HepG2 (cell line): ENCODE measurements at regions not wholly inside any gene's neighbourhood (a gene's known extent, or its start where the extent isn't known, plus 50 kb on each side); places are given as distances from the start of the nearest gene placed in this dataset.

Source experiments
- ATAC-seq: fragments of 200-7000 bp; cut with Tn5 transposase; 3 replicates; pipeline ENCODE4 v1.9.1; 2020; ENCODE audit warnings: mild to moderate bottlenecking, moderate library complexity
- BruUV-seq: library from RNA; stranded (reverse); fragments of 400-500 nt; replicated peaks from 2 replicates; lab custom pipeline; 2021; lab: Mats Ljungman, UMichigan
- CTCF ChIA-PET: fragments of 300-600 bp; formaldehyde crosslinking; extraction: SDS; loops from one replicate; lab custom pipeline; 2021; ENCODE audit warnings: low total read pairs, inconsistent platforms, low intra/inter-chr PET ratio; lab: Yijun Ruan, JAX
- POLR2A ChIA-PET: fragments of 350-600 bp; sonication (Branson Sonifier 250); formaldehyde crosslinking; loops from one replicate; lab custom pipeline; 2020; ENCODE audit warnings: antibody characterized with exemption, inconsistent platforms; lab: Yijun Ruan, JAX
- DNase-seq: peaks from one replicate; pipeline ENCODE4 v3.0.0-alpha.2; 2015; ENCODE audit warnings: low spot score
- FAIRE-seq: peaks from 3 replicates; lab custom pipeline; 2011; peaks lifted over from hg19 to GRCh38; lab: Jason Lieb, UNC
- H2AFZ ChIP-seq: one replicate; pipeline ENCODE4 v1.6.1; 2011; ENCODE audit warnings: low read length, inconsistent platforms
- H3K27ac ChIP-seq: fragments of 300-600 bp; 3 replicates; pipeline ENCODE4 v1.8.0; 2011; ENCODE audit warnings: mixed run types, mild to moderate bottlenecking, mixed read lengths, low read length, inconsistent platforms; ENCODE audit not compliant: insufficient read depth; ENCODE audit errors: extremely low read length
- H3K27me3 ChIP-seq, 2 experiments: fragments of 200-600 bp in 1 of 2; 2 replicates in 1 of 2; 3 replicates in 1 of 2; pipeline versions ENCODE4 v1.6.0 to v1.8.0; 2011; ENCODE audit warnings: low read length in 2 of 2, mild to moderate bottlenecking in 2 of 2, moderate library complexity in 2 of 2, inconsistent platforms in 1 of 2; ENCODE audit not compliant: insufficient read depth in 2 of 2, control insufficient read depth in 1 of 2
- H3K36me3 ChIP-seq, 2 experiments: fragments of 200-600 bp in 1 of 2; replicated peaks in 1 of 2; 2 replicates in 1 of 2; 3 replicates in 1 of 2; pipeline versions ENCODE4 v1.5.1 to v1.8.0; 2011; ENCODE audit warnings: low read length in 2 of 2, inconsistent platforms in 1 of 2; ENCODE audit not compliant: insufficient read depth in 2 of 2, control insufficient read depth in 1 of 2
- H3K4me1 ChIP-seq: 2 replicates; pipeline ENCODE4 v1.5.1; 2012; ENCODE audit warnings: low read length, inconsistent platforms; ENCODE audit not compliant: insufficient read depth
- H3K4me2 ChIP-seq: 2 replicates; pipeline ENCODE4 v1.6.0; 2011; ENCODE audit warnings: low read depth, low read length, inconsistent platforms
- H3K4me3 ChIP-seq, 3 experiments: fragments of 200-600 bp in 1 of 3; sonication (generic), shearing (Covaris generic) in 1 of 3; replicated peaks in 1 of 3; 2 replicates each; pipeline ENCODE4 v1.5.1; 2011 to 2016; ENCODE audit warnings: low read length in 3 of 3, inconsistent platforms in 2 of 3, low read depth in 2 of 3, mild to moderate bottlenecking in 2 of 3, control low read depth in 1 of 3, mixed read lengths in 1 of 3; ENCODE audit not compliant: insufficient read depth in 1 of 3
- H3K79me2 ChIP-seq: one replicate; pipeline ENCODE4 v1.6.1; 2011; ENCODE audit warnings: low read length, inconsistent platforms; ENCODE audit not compliant: insufficient read depth
- H3K9ac ChIP-seq: 2 replicates; pipeline ENCODE4 v1.6.0; 2011; ENCODE audit warnings: mild to moderate bottlenecking, low read depth, low read length, inconsistent platforms; ENCODE audit not compliant: insufficient read depth
- H3K9me3 ChIP-seq: 2 replicates; pipeline ENCODE4 v1.5.1; 2012; ENCODE audit warnings: mild to moderate bottlenecking, low read length
- H4K20me1 ChIP-seq: 2 replicates; pipeline ENCODE4 v1.6.0; 2011; ENCODE audit warnings: inconsistent platforms, mild to moderate bottlenecking, low read length, moderate library complexity; ENCODE audit not compliant: insufficient read depth
- BCL6 ChIP-seq: IDR thresholded peaks from 2 replicates; pipeline ENCODE4 v1.6.1; 2016; ENCODE audit warnings: missing genetic modification reagents, missing compliant biosample characterization
- MTA3 ChIP-seq: sonication (generic); formaldehyde crosslinking; IDR thresholded peaks from 2 replicates; pipeline ENCODE4 v1.4.0; 2020; ENCODE audit warnings: missing genetic modification reagents
- RARA ChIP-seq: IDR thresholded peaks from 2 replicates; pipeline ENCODE4 v1.6.1; 2016; ENCODE audit warnings: missing genetic modification reagents, missing compliant biosample characterization
- RFX5 ChIP-seq: IDR thresholded peaks from 2 replicates; pipeline ENCODE4 v1.6.1; 2011; ENCODE audit warnings: low read depth, low read length, improper control_type of control experiment
- ZNF780A ChIP-seq: sonication (generic); formaldehyde crosslinking; IDR thresholded peaks from 2 replicates; pipeline ENCODE4 v1.8.0; 2022; ENCODE audit warnings: mild to moderate bottlenecking, missing genetic modification reagents, moderate library complexity
- whole genome bisulfite sequencing: methylation state at CpG from one replicate; pipeline ENCODE4 v1.1.6; 2017; ENCODE audit warnings: low lambda C conversion rate; 5-methylcytosine and 5-hydroxymethylcytosine counted together
- in situ Hi-C: cut with HindIII; loops from 2 replicates; pipeline ENCODE4 v1.10.0; 2017; ENCODE audit warnings: low pct_unique_long_range_greater_than_20kb; ENCODE audit not compliant: extremely low pct_ligation_motif_present
- intact Hi-C: fragments of 100-400 bp; cut with micrococcal nuclease; formaldehyde crosslinking; loops from one replicate; pipeline ENCODE4 v1.10.0; 2022; ENCODE audit not compliant: unreplicated experiment
- TF ChIP-seq, protein P1 (sequence below): sonication (generic); formaldehyde crosslinking; IDR thresholded peaks from 2 replicates; pipeline ENCODE4 v1.4.0; 2020; ENCODE audit warnings: missing genetic modification reagents
- TF ChIP-seq, protein P2 (sequence below): sonication (generic); formaldehyde crosslinking; IDR thresholded peaks from 2 replicates; pipeline ENCODE4 v1.5.0; 2020; ENCODE audit warnings: mild to moderate bottlenecking, missing genetic modification reagents
- TF ChIP-seq, protein P3 (sequence below): sonication (generic); formaldehyde crosslinking; IDR thresholded peaks from 2 replicates; pipeline ENCODE4 v1.4.0; 2020; ENCODE audit warnings: missing genetic modification reagents
- TF ChIP-seq, protein P4 (sequence below): sonication (generic); formaldehyde crosslinking; IDR thresholded peaks from 2 replicates; pipeline ENCODE4 v1.4.0; 2020; ENCODE audit warnings: missing genetic modification reagents
- TF ChIP-seq, protein P5 (sequence below): sonication (generic); formaldehyde crosslinking; IDR thresholded peaks from 2 replicates; pipeline ENCODE4 v1.4.0; 2020; ENCODE audit warnings: missing genetic modification reagents, borderline replicate concordance

DNA sequence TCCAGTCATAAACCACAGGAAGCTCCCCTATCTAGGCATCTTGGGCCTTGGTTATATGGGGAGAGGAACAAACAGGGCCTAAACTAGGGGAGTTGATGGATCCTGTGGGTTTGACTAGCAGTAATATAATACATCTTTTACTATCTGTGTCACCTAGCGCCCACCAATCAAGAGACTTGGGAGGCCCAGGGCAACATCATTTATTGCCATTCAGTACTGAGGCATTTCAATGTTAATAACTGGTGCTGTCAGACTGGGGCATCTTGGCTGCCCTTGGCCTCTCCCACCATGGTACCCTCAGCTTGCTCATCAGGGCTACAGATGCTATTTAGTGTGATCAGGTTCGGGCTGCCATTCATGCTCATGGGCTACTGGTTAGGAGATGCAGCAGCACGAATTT lies 320.7 kb downstream of the MYCN start:
- Histone ChIP-seq H3K79me2 (no peaks in the 10 kb centered on the region), H3K9ac (no peak overlapping the region), H3K4me1 (no peaks in the 10 kb centered on the region), H3K4me3 (no peak overlapping the region), H3K36me3 (no peaks in the 10 kb centered on the region), H3K9me3 (no peaks in the 10 kb centered on the region), H4K20me1 (no peaks in the 10 kb centered on the region), H3K27me3 (no peaks in the 10 kb centered on the region), H3K27ac (no peak overlapping the region), H3K4me2 (no peak overlapping the region), H2AFZ (no peak overlapping the region)
- in situ Hi-C loops (no loop called here), intact Hi-C loops (no loop called here)
- no peak for ATAC-seq
- ChIA-PET CTCF (no interaction called here), POLR2A (no interaction called here)
- WGBS: 38% methylated on average over 3 of the region's 3 CpGs
- FAIRE-seq: no peak
- no TSS peak for BruUV-seq
- DNase-seq: no peak
- TF ChIP-seq MTA3 (CRISPR knock-in tag) (no peak), ZNF780A (CRISPR knock-in tag) (no peak), RFX5 (no peak), BCL6 (CRISPR knock-in tag) (no peak), RARA (no peak)
- TF ChIP-seq, protein P1, sequence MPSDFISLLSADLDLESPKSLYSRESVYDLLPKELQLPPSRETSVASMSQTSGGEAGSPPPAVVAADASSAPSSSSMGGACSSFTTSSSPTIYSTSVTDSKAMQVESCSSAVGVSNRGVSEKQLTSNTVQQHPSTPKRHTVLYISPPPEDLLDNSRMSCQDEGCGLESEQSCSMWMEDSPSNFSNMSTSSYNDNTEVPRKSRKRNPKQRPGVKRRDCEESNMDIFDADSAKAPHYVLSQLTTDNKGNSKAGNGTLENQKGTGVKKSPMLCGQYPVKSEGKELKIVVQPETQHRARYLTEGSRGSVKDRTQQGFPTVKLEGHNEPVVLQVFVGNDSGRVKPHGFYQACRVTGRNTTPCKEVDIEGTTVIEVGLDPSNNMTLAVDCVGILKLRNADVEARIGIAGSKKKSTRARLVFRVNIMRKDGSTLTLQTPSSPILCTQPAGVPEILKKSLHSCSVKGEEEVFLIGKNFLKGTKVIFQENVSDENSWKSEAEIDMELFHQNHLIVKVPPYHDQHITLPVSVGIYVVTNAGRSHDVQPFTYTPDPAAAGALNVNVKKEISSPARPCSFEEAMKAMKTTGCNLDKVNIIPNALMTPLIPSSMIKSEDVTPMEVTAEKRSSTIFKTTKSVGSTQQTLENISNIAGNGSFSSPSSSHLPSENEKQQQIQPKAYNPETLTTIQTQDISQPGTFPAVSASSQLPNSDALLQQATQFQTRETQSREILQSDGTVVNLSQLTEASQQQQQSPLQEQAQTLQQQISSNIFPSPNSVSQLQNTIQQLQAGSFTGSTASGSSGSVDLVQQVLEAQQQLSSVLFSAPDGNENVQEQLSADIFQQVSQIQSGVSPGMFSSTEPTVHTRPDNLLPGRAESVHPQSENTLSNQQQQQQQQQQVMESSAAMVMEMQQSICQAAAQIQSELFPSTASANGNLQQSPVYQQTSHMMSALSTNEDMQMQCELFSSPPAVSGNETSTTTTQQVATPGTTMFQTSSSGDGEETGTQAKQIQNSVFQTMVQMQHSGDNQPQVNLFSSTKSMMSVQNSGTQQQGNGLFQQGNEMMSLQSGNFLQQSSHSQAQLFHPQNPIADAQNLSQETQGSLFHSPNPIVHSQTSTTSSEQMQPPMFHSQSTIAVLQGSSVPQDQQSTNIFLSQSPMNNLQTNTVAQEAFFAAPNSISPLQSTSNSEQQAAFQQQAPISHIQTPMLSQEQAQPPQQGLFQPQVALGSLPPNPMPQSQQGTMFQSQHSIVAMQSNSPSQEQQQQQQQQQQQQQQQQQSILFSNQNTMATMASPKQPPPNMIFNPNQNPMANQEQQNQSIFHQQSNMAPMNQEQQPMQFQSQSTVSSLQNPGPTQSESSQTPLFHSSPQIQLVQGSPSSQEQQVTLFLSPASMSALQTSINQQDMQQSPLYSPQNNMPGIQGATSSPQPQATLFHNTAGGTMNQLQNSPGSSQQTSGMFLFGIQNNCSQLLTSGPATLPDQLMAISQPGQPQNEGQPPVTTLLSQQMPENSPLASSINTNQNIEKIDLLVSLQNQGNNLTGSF: no peak
- TF ChIP-seq, protein P2, sequence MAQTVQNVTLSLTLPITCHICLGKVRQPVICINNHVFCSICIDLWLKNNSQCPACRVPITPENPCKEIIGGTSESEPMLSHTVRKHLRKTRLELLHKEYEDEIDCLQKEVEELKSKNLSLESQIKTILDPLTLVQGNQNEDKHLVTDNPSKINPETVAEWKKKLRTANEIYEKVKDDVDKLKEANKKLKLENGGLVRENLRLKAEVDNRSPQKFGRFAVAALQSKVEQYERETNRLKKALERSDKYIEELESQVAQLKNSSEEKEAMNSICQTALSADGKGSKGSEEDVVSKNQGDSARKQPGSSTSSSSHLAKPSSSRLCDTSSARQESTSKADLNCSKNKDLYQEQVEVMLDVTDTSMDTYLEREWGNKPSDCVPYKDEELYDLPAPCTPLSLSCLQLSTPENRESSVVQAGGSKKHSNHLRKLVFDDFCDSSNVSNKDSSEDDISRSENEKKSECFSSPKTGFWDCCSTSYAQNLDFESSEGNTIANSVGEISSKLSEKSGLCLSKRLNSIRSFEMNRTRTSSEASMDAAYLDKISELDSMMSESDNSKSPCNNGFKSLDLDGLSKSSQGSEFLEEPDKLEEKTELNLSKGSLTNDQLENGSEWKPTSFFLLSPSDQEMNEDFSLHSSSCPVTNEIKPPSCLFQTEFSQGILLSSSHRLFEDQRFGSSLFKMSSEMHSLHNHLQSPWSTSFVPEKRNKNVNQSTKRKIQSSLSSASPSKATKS (CRISPR knock-in tag): no peak
- TF ChIP-seq, protein P3, sequence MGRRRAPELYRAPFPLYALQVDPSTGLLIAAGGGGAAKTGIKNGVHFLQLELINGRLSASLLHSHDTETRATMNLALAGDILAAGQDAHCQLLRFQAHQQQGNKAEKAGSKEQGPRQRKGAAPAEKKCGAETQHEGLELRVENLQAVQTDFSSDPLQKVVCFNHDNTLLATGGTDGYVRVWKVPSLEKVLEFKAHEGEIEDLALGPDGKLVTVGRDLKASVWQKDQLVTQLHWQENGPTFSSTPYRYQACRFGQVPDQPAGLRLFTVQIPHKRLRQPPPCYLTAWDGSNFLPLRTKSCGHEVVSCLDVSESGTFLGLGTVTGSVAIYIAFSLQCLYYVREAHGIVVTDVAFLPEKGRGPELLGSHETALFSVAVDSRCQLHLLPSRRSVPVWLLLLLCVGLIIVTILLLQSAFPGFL: no peak
- TF ChIP-seq, protein P4, sequence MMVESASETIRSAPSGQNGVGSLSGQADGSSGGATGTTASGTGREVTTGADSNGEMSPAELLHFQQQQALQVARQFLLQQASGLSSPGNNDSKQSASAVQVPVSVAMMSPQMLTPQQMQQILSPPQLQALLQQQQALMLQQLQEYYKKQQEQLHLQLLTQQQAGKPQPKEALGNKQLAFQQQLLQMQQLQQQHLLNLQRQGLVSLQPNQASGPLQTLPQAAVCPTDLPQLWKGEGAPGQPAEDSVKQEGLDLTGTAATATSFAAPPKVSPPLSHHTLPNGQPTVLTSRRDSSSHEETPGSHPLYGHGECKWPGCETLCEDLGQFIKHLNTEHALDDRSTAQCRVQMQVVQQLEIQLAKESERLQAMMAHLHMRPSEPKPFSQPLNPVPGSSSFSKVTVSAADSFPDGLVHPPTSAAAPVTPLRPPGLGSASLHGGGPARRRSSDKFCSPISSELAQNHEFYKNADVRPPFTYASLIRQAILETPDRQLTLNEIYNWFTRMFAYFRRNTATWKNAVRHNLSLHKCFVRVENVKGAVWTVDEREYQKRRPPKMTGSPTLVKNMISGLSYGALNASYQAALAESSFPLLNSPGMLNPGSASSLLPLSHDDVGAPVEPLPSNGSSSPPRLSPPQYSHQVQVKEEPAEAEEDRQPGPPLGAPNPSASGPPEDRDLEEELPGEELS (CRISPR knock-in tag): no peak
- TF ChIP-seq, protein P5, sequence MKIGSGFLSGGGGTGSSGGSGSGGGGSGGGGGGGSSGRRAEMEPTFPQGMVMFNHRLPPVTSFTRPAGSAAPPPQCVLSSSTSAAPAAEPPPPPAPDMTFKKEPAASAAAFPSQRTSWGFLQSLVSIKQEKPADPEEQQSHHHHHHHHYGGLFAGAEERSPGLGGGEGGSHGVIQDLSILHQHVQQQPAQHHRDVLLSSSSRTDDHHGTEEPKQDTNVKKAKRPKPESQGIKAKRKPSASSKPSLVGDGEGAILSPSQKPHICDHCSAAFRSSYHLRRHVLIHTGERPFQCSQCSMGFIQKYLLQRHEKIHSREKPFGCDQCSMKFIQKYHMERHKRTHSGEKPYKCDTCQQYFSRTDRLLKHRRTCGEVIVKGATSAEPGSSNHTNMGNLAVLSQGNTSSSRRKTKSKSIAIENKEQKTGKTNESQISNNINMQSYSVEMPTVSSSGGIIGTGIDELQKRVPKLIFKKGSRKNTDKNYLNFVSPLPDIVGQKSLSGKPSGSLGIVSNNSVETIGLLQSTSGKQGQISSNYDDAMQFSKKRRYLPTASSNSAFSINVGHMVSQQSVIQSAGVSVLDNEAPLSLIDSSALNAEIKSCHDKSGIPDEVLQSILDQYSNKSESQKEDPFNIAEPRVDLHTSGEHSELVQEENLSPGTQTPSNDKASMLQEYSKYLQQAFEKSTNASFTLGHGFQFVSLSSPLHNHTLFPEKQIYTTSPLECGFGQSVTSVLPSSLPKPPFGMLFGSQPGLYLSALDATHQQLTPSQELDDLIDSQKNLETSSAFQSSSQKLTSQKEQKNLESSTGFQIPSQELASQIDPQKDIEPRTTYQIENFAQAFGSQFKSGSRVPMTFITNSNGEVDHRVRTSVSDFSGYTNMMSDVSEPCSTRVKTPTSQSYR (CRISPR knock-in tag): no peak
